Prostate gland (tissue), 2 donors: ENCODE measurements at regions not wholly inside any gene's neighbourhood (a gene's known extent, or its start where the extent isn't known, plus 50 kb on each side); places are given as distances from the start of the nearest gene placed in this dataset.

Source experiments
- CTCF ChIP-seq, 4 experiments: fragments of 200-600 bp in 2 of 4; fragments of 450-650 bp in 2 of 4; sonication (generic) in 2 of 4; IDR thresholded peaks; 1 replicate in 3 of 4; 2 replicates in 1 of 4; pipeline ENCODE4 v1.5.1; 2016 to 2019; ENCODE audit warnings: antibody characterized with exemption in 4 of 4, mild to moderate bottlenecking in 2 of 4, moderate library complexity in 2 of 4
- POLR2A ChIP-seq: fragments of 450-650 bp; IDR thresholded peaks from one replicate; pipeline ENCODE4 v1.6.1; 2016; ENCODE audit warnings: antibody characterized with exemption, mild to moderate bottlenecking

GRCh38 chr11:8330404-8330803 lies 66.7 kb upstream of the LMO1 start:
- no peak for TF ChIP-seq POLR2A
- no peak for TF ChIP-seq CTCF (IDR thresholded peaks at IDR 0.05)
